Astrocyte (in vitro differentiated cells and primary cell): ENCODE measurements at regions not wholly inside any gene's neighbourhood (a gene's known extent, or its start where the extent isn't known, plus 50 kb on each side); places are given as distances from the start of the nearest gene placed in this dataset.

Experiments used
- EZH2 ChIP-seq: IDR thresholded peaks from 2 replicates; pipeline ENCODE4 v1.6.1; 2012; ENCODE audit warnings: mild to moderate bottlenecking, low read length, inconsistent platforms; ENCODE audit not compliant: insufficient read depth
- TF ChIP-seq, protein P1 (sequence below): IDR thresholded peaks from 2 replicates; pipeline ENCODE4 v1.5.1; 2011; ENCODE audit warnings: low read depth, mild to moderate bottlenecking, inconsistent platforms, low read length, moderate library complexity; ENCODE audit not compliant: insufficient read depth

DNA sequence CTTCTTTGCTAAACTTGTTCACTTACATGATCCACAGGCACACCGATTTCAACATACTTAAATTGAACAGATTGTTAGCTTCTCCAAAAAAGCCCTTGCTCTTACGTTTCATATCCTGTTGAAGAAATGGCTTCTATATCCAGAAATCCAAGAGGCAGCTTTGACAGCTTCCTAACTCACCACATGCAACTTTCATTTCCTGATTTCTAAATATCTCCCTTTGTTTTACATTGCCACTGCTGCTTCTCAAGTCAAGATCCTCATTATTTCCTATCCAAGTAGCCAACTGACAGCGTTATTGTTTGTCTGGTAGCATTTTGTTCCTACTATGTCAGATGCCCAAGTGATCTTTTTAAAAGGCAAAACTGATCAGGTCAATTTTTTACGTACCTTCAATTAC, 913.2 kb upstream of the TYRP1 start:
- TF ChIP-seq, protein P1, sequence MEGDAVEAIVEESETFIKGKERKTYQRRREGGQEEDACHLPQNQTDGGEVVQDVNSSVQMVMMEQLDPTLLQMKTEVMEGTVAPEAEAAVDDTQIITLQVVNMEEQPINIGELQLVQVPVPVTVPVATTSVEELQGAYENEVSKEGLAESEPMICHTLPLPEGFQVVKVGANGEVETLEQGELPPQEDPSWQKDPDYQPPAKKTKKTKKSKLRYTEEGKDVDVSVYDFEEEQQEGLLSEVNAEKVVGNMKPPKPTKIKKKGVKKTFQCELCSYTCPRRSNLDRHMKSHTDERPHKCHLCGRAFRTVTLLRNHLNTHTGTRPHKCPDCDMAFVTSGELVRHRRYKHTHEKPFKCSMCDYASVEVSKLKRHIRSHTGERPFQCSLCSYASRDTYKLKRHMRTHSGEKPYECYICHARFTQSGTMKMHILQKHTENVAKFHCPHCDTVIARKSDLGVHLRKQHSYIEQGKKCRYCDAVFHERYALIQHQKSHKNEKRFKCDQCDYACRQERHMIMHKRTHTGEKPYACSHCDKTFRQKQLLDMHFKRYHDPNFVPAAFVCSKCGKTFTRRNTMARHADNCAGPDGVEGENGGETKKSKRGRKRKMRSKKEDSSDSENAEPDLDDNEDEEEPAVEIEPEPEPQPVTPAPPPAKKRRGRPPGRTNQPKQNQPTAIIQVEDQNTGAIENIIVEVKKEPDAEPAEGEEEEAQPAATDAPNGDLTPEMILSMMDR, result no peak
- no peak for TF ChIP-seq EZH2
